H9 (cell line): ENCODE measurements at regions not wholly inside any gene's neighbourhood (a gene's known extent, or its start where the extent isn't known, plus 50 kb on each side); places are given as distances from the start of the nearest gene placed in this dataset.

ENCODE experiments used
- DNase-seq: peaks from one replicate; pipeline ENCODE4 v3.0.0-alpha.2; 2017
- H2AFZ ChIP-seq: one replicate; pipeline ENCODE4 v1.6.1; 2013; ENCODE audit warnings: mild to moderate bottlenecking, low read length, control low read depth, moderate library complexity
- H2AK5ac ChIP-seq: 2 replicates; pipeline ENCODE4 v1.6.1; 2013; ENCODE audit warnings: low read length, control low read depth, mixed read lengths; ENCODE audit not compliant: insufficient read length
- H2BK120ac ChIP-seq: one replicate; pipeline ENCODE4 v1.6.1; 2013; ENCODE audit warnings: low read depth, mild to moderate bottlenecking, low read length, control low read depth, inconsistent platforms; ENCODE audit not compliant: poor library complexity, severe bottlenecking
- H2BK12ac ChIP-seq: 2 replicates; pipeline ENCODE4 v1.6.1; 2013; ENCODE audit warnings: low read length, control low read depth, mixed read lengths, low read depth; ENCODE audit not compliant: insufficient read length
- H2BK15ac ChIP-seq: 2 replicates; pipeline ENCODE4 v1.6.1; 2013; ENCODE audit warnings: low read depth, low read length, control low read depth
- H2BK20ac ChIP-seq: one replicate; pipeline ENCODE4 v1.6.1; 2013; ENCODE audit warnings: low read depth, mild to moderate bottlenecking, low read length, control low read depth, inconsistent platforms; ENCODE audit not compliant: poor library complexity, severe bottlenecking
- H2BK5ac ChIP-seq: 2 replicates; pipeline ENCODE4 v1.6.1; 2013; ENCODE audit warnings: low read length, control low read depth, mixed read lengths; ENCODE audit not compliant: insufficient read length
- H3K14ac ChIP-seq: 2 replicates; pipeline ENCODE4 v1.6.1; 2013; ENCODE audit warnings: low read length, control low read depth; ENCODE audit not compliant: insufficient read depth
- H3K18ac ChIP-seq: 2 replicates; pipeline ENCODE4 v1.6.1; 2013; ENCODE audit warnings: low read depth, mild to moderate bottlenecking, mixed read lengths, low read length, control low read depth; ENCODE audit not compliant: insufficient read length
- H3K23ac ChIP-seq: 2 replicates; pipeline ENCODE4 v1.6.1; 2013; ENCODE audit warnings: low read length, control low read depth, mixed read lengths, low read depth; ENCODE audit not compliant: insufficient read length
- H3K23me2 ChIP-seq: 2 replicates; pipeline ENCODE4 v1.6.1; 2013; ENCODE audit warnings: low read depth, mild to moderate bottlenecking, mixed read lengths, low read length, control low read depth; ENCODE audit not compliant: insufficient read length, poor library complexity, severe bottlenecking
- H3K27ac ChIP-seq: 2 replicates; pipeline ENCODE4 v1.5.1; 2013; ENCODE audit warnings: low read length, control low read depth, mixed read lengths, low read depth; ENCODE audit not compliant: insufficient read length
- H3K27me3 ChIP-seq: 2 replicates; pipeline ENCODE4 v1.6.1; 2013; ENCODE audit warnings: low read length, control low read depth, inconsistent platforms; ENCODE audit not compliant: insufficient read depth
- H3K4ac ChIP-seq: 2 replicates; pipeline ENCODE4 v1.6.1; 2013; ENCODE audit warnings: low read depth, mild to moderate bottlenecking, control low read depth, inconsistent platforms, low read length, moderate library complexity
- H3K4me1 ChIP-seq: 2 replicates; pipeline ENCODE4 v1.6.1; 2013; ENCODE audit warnings: low read length, control low read depth, inconsistent platforms; ENCODE audit not compliant: insufficient read depth
- H3K4me2 ChIP-seq: 2 replicates; pipeline ENCODE4 v1.6.1; 2013; ENCODE audit warnings: low read length, control low read depth, mixed read lengths; ENCODE audit not compliant: insufficient read length, insufficient read depth
- H3K56ac ChIP-seq: 2 replicates; pipeline ENCODE4 v1.6.1; 2013; ENCODE audit warnings: low read depth, mild to moderate bottlenecking, mixed read lengths, low read length, control low read depth; ENCODE audit not compliant: insufficient read length
- H3K79me1 ChIP-seq: 2 replicates; pipeline ENCODE4 v1.6.1; 2013; ENCODE audit warnings: low read depth, mild to moderate bottlenecking, moderate library complexity, low read length, control low read depth, inconsistent platforms; ENCODE audit not compliant: insufficient read depth, poor library complexity, severe bottlenecking
- H3K79me2 ChIP-seq: 2 replicates; pipeline ENCODE4 v1.6.1; 2013; ENCODE audit warnings: low read length, control low read depth, inconsistent platforms; ENCODE audit not compliant: insufficient read depth
- H3K9ac ChIP-seq: 2 replicates; pipeline ENCODE4 v1.6.1; 2013; ENCODE audit warnings: low read length, control low read depth, mixed read lengths; ENCODE audit not compliant: insufficient read length; ENCODE audit errors: extremely low read depth
- H3K9me3 ChIP-seq: one replicate; pipeline ENCODE4 v1.6.1; 2013; ENCODE audit warnings: low read depth, low read length, inconsistent platforms; ENCODE audit not compliant: control insufficient read depth
- H3T11ph ChIP-seq: one replicate; pipeline ENCODE4 v1.6.1; 2013; ENCODE audit warnings: mild to moderate bottlenecking, low read length, control low read depth, inconsistent platforms
- H4K20me1 ChIP-seq: one replicate; pipeline ENCODE4 v1.6.1; 2013; ENCODE audit not compliant: control insufficient read depth, insufficient read length, insufficient read depth
- H4K5ac ChIP-seq: 2 replicates; pipeline ENCODE4 v1.6.1; 2013; ENCODE audit warnings: low read depth, mild to moderate bottlenecking, mixed read lengths, low read length, control low read depth; ENCODE audit not compliant: insufficient read length
- H4K8ac ChIP-seq: replicated peaks from 2 replicates; pipeline ENCODE4 v1.6.1; 2013; ENCODE audit warnings: low read length, control low read depth, mixed read lengths, low read depth; ENCODE audit not compliant: insufficient read length
- H4K91ac ChIP-seq: 2 replicates; pipeline ENCODE4 v1.6.1; 2013; ENCODE audit warnings: low read depth, mild to moderate bottlenecking, moderate library complexity, mixed read lengths, low read length, control low read depth; ENCODE audit not compliant: insufficient read length
- H3K27ac Mint-ChIP-seq, 3 experiments: 2 replicates in 2 of 3; 3 replicates in 1 of 3; pipeline ENCODE4 v1.8.0; 2020 to 2021; ENCODE audit warnings: mixed read lengths in 3 of 3, mild to moderate bottlenecking in 1 of 3, moderate library complexity in 1 of 3
- H3K27me3 Mint-ChIP-seq: 2 replicates; pipeline ENCODE4 v1.8.0; 2021; ENCODE audit warnings: low read depth, mild to moderate bottlenecking, moderate library complexity, mixed read lengths
- H3K36me3 Mint-ChIP-seq, 3 experiments: 2 replicates in 2 of 3; 3 replicates in 1 of 3; pipeline ENCODE4 v1.8.0; 2020 to 2021; ENCODE audit warnings: low read depth in 3 of 3, mixed read lengths in 3 of 3; ENCODE audit not compliant: insufficient read depth in 1 of 3
- H3K4me1 Mint-ChIP-seq, 2 experiments: 2 replicates each; pipeline ENCODE4 v1.8.0; 2020; ENCODE audit warnings: mixed read lengths in 2 of 2
- H3K4me3 Mint-ChIP-seq, 2 experiments: 2 replicates in 1 of 2; 3 replicates in 1 of 2; pipeline ENCODE4 v1.8.0; 2020 to 2021; ENCODE audit warnings: mild to moderate bottlenecking in 2 of 2, mixed read lengths in 2 of 2, moderate library complexity in 1 of 2
- H3K9me3 Mint-ChIP-seq, 2 experiments: 2 replicates in 1 of 2; 3 replicates in 1 of 2; pipeline ENCODE4 v1.8.0; 2020; ENCODE audit warnings: mild to moderate bottlenecking in 2 of 2, mixed read lengths in 2 of 2, moderate library complexity in 1 of 2
- WGBS: extraction: QIAGEN DNeasy Blood & Tissue Kit; methylation state at CpG from one replicate; pipeline ENCODE4 v1.1.7; 2013; ENCODE audit warnings: missing lambda C conversion rate, low lambda C conversion rate, mixed read lengths; ENCODE audit not compliant: insufficient read length; ENCODE audit errors: extremely low coverage; 5-methylcytosine and 5-hydroxymethylcytosine counted together
- TF ChIP-seq, protein P1 (sequence below): fragments of 200-600 bp; sonication (generic); conservative IDR thresholded peaks from 3 replicates; pipeline ENCODE4 v1.8.0; 2021; ENCODE audit warnings: antibody characterized with exemption, mild to moderate bottlenecking

DNA sequence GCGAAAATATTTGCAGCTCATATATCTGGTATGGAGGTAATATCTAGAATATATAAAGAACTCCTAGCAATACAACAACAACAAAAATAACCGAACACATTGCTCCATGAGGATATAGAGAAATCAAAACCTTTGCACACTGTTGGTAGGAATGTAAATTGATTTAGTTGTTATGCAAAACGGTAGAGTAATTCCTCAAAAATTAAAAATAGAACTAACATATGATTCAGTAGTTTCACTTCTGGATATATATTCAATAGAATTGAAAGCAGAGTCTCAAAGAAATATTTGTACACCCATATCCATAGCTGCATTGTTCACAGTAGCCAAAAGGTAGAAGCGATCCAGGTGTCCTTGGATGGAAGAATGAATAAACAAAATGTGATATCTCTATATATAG is 203.0 kb upstream of the CNKSR2 start:
- Histone ChIP-seq H3K56ac (no peak overlapping the region), H3K27me3 (no peaks in the 10 kb centered on the region), H2BK15ac (no peak overlapping the region), H3K4me1 (peaks cover 3% of the 10 kb centered on the region; the same call in 1 of the 2 replicates), H4K20me1 (no peaks in the 10 kb centered on the region), H3K23ac (no peak overlapping the region), H2AFZ (no peak overlapping the region), H4K8ac (no peak overlapping the region), H3K23me2 (no peaks in the 10 kb centered on the region), H3K79me2 (no peaks in the 10 kb centered on the region), H2BK120ac (no peak overlapping the region), H2BK12ac (no peak overlapping the region), H3K79me1 (no peaks in the 10 kb centered on the region), H3T11ph (no peak overlapping the region), H2AK5ac (no peak overlapping the region), H3K27ac (no peak overlapping the region), H4K91ac (no peak overlapping the region), H3K9ac (no peak overlapping the region), H2BK5ac (no peak overlapping the region), H3K4me2 (no peak overlapping the region), H3K18ac (no peak overlapping the region), H4K5ac (no peak overlapping the region), H3K14ac (no peak overlapping the region), H2BK20ac (no peak overlapping the region), H3K9me3 (peaks cover 10% of the 10 kb centered on the region), H3K4ac (no peak overlapping the region)
- H3K27me3 Mint-ChIP-seq = no peaks in the 10 kb centered on the region
- H3K4me3 Mint-ChIP-seq = no peak overlapping the region
- no peak for DNase-seq
- H3K9me3 Mint-ChIP-seq = peaks cover 0 to 23% of the 10 kb centered on the region in 2 experiments; a peak in 3 of 5 replicates
- H3K27ac Mint-ChIP-seq = no peak overlapping the region
- peaks cover 18% of the 10 kb centered on the region in 2 experiments for H3K4me1 Mint-ChIP-seq
- no CpG with 5 or more reads among the region's 4 CpGs for WGBS
- H3K36me3 Mint-ChIP-seq = peaks cover 0 to 3% (median 0%) of the 10 kb centered on the region in 3 experiments; a peak in 1 of 7 replicates
- TF ChIP-seq, protein P1, sequence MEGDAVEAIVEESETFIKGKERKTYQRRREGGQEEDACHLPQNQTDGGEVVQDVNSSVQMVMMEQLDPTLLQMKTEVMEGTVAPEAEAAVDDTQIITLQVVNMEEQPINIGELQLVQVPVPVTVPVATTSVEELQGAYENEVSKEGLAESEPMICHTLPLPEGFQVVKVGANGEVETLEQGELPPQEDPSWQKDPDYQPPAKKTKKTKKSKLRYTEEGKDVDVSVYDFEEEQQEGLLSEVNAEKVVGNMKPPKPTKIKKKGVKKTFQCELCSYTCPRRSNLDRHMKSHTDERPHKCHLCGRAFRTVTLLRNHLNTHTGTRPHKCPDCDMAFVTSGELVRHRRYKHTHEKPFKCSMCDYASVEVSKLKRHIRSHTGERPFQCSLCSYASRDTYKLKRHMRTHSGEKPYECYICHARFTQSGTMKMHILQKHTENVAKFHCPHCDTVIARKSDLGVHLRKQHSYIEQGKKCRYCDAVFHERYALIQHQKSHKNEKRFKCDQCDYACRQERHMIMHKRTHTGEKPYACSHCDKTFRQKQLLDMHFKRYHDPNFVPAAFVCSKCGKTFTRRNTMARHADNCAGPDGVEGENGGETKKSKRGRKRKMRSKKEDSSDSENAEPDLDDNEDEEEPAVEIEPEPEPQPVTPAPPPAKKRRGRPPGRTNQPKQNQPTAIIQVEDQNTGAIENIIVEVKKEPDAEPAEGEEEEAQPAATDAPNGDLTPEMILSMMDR = no peak
